Right hindlimb (tissue), 1 donor: ENCODE measurements at regions not wholly inside any gene's neighbourhood (a gene's known extent, or its start where the extent isn't known, plus 50 kb on each side); places are given as distances from the start of the nearest gene placed in this dataset.
"Not testable (repeated sequence)": the region's sequence is repeated elsewhere in the genome, so short reads cannot be mapped to it uniquely, and the experiment has no call there.

Source experiments
- DNase-seq: peaks from one replicate; pipeline ENCODE4 v3.0.0-alpha.2; 2018

DNA sequence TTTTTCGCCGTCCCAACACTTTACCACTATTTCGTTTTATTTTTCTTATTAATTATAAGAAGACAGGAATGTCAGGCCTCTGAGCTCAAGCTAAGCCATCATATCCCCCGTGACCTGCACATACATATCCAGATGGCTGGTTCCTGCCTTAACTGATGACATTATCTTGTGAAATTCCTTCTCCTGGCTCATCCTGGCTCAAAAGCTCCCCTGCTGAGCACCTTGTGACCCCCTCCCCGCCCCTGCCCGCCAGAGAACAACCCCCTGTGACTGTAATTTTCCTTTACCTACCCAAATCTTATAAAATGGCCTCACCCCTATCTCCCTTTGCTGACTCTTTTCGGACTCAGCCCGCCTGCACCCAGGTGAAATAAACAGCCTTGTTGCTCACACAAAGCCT lies 978.9 kb downstream of the EPHA3 start:
- DNase-seq: not testable (repeated sequence)

DNA sequence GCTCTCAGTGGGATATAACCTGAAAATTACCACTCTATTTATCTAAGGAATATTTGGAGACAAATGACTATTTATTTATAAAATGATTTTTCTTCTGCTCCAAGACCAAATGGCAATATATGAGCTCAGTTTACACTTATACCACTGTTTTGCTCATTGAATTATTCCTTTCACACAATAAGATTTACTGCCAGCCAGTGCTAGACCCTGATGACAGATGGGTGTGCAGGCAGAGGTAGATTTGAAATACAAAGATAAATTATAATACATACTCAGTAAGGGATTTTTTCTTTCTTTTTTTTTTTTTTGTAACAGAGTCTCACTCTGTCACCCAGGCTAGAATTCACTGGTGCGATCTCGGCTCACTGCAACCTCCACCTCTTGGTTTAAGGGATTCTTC lies 980.3 kb downstream of the EPHA3 start:
- no peak for DNase-seq

DNA sequence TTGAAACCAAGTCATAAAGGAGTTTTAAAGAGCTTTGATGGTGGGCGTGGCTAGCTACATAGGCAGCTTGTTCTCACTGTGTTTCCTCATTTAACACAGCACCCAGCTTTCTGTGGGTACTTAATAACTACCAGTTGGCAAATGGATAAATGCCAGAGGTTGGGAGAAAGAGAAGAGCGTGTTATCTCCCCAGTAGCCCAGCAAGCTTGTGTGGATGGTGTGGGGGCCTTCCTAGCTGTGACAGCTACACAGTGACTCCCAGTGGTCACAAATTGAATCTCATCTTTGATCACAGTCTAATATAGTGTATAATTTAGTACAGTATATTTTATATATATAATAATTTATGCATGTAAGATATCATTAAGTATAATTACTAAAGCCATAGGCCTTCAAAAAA lies 984.1 kb downstream of the EPHA3 start:
- peak; percentile 61 for DNase-seq

DNA sequence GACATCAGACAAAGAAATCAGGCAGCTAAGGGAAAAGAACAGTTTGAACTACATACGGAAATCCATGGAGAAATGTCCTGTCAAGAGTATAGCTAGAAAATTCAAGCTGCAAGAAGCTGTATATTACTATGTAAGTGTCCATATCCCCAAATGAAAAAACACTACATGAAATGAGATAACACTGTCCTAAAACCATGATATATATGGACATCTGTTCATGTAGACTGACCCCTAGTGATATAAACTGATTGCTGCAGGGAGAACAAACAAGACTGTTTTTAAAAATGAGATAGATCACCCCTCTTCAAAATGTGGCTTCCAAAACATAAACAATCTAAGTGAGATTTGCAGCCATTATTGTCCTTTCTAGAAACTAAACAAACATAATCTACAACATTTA lies 985.6 kb downstream of the EPHA3 start:
- DNase-seq: no peak

DNA sequence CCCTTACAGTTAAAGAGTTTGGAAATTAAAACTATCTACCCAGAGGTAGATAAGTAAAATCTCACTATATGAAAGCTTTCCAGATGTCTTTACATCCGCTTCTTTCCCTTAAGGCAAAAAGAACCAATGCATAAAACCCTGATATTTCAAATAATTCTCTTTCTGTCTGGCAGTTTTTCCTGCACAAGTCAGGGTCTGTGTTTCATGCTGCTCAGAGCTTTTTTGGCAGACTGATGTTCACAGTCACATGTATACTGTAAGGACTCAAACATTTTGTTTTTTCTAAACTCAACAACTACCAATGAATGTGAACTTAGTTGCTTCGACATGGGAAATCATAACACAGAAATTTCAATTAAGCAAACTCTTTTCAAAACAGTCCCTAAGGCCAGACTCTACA lies 988.4 kb downstream of the EPHA3 start:
- DNase-seq: no peak

DNA sequence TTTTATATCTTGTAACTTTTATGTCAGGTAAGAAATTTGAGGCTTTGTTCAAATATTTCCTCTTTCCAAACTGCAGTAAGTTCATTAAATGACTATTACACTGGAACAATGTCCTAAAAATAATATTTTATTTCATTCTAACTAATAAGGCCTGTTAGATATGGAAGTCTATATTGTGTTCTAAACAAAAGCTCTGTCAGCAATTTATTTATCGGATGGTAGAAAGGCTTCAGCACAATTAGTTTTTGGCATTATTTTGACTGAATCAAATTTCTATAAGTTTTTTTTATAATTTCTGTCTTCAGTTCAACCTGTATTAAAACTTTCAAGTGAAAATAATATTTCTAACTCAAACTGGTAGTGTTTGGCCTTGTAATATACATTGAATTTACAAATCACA lies 992.1 kb downstream of the EPHA3 start:
- DNase-seq: no peak

DNA sequence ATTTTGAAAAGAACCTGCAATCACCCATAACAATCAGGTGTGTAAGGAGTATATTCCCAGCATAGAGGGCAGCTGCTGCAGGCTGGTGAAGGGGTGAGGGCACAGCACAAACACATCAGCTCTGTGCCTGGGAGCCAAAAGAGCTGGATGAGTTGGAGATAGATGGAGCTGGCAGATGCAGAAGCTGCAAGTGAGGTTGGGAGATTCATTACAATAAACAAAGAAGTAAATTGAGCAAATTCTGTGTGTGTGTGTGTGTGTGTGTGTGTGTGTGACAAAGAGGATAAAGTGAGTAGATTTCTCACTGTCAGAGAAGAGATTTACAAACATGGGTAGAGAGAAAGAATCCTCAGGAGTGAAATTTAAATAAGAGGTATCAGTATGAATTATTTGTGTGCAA lies 994.7 kb downstream of the EPHA3 start:
- DNase-seq: no peak

DNA sequence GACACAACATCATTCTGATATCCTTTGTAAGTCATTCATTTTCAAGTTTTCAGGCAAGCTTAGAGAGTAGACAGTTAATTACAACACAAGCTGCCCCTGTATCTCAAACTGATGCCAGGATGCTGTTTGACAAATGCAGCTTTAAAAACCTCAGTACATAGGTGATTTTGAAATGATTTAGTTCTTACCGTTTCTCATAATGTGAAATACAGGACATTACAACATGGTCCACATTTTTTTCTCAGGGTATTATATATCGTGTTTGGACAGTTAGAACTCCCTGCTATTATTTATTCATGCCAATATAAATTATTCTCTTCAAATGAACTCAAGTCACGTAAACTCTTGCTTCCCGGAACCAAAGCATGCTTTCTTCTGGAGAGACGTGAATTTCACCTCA lies 1013.9 kb downstream of the EPHA3 start:
- DNase-seq: no peak

DNA sequence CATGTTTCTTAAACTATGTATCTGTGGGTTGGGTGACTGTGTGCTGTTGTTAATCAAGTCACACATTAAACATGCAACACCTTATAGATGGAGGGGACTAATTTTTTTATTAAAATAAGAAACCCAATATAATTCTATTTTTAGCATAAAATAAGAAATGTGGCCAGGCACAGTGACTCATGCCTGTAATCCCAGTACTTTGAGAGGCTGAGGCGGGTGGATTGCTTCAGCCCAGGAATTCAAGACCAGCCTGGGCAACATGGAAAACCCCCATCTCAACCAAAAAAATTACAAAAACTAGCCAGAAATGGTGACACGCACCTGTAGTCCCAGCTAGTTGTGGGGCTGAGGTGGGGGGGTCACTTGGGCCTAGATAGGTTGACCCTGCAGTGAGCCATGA lies 1021.0 kb downstream of the EPHA3 start:
- DNase-seq: no peak

DNA sequence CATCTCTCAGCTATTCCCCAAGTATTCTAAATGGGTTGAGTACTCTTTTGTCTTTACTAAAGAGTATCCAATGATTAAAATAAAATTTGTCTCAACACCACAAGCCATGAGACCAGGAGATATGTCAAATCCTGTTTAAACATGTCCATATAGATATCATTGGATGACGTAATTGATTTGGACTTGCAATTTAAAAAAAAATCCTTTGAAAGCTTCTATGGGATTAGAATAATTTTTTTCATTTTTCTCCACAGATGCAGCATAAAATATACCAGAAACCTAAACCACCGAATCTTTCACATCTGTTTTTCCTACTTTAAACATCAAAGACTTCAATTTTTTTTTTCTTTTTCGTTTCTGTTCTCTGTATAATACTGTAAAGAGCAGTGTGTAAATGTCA lies 1022.3 kb downstream of the EPHA3 start:
- no peak for DNase-seq

DNA sequence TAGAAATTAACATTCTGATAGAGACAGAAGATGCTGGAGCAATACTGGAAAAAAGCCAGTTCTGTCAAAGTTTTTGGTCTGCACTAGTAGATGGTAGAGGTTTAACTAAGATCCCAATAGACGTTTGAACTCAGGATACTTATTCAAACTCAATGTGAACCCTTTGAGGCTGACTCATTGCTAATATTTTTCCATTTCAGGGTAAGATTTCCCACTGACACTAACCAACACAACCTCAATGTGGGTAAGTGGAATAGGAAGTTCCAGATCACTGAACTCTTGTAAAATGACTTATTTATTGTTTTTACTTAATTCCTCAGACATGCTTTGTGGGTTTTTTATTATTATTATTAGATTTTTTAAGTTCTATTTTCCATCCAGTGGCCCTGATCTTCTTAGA lies 1024.8 kb downstream of the EPHA3 start:
- DNase-seq: no peak

DNA sequence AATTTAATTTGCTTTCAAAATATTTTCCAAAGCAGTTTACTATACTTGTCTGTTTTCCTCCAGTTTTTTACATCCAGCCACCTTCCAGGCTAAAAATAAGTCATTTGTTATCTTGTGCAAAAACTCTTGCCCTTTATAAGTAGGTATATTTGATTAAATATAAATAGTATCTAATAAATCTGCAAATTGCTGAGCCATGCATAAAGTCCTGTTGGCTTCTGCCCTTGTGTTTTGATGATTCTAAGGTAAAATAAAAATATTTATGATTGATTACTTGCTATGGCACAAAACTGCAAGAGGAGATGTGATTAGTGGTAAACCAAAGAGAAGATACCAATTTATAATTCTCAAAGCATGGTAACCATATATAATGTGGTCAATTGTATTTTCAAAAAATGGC lies 1026.7 kb downstream of the EPHA3 start:
- no peak for DNase-seq

DNA sequence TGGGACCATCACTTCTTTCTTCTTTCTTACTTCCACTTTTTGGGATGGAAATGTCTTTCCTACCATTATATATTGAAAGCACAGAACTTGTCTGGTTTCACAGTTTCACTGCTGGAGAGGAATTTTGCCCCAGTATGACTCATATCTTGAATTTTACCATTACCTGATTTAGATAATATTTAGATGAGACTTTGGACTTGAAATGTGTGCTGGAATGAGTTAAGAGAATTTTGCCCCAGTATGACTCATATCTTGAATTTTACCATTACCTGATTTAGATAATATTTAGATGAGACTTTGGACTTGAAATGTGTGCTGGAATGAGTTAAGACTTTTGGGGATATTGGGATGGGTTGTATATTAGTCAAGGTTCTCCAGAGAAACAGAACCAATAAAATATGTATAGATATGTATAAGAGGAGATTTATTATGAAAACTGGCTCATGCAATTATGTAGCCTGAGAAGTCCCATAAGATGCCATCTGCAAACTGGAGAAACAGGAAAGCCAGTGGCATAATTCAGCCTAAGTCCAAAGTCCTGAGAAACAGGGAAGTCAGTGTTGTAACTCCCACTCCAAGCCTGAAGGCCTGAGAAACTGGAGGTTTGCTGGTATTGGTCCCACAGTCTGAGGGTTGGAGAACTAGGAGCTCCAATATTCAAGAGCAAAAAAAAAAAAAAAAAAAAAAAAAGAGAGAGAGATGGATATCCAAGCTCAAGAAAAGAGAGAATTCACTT lies 1029.2 kb downstream of the EPHA3 start:
- DNase-seq: no peak

DNA sequence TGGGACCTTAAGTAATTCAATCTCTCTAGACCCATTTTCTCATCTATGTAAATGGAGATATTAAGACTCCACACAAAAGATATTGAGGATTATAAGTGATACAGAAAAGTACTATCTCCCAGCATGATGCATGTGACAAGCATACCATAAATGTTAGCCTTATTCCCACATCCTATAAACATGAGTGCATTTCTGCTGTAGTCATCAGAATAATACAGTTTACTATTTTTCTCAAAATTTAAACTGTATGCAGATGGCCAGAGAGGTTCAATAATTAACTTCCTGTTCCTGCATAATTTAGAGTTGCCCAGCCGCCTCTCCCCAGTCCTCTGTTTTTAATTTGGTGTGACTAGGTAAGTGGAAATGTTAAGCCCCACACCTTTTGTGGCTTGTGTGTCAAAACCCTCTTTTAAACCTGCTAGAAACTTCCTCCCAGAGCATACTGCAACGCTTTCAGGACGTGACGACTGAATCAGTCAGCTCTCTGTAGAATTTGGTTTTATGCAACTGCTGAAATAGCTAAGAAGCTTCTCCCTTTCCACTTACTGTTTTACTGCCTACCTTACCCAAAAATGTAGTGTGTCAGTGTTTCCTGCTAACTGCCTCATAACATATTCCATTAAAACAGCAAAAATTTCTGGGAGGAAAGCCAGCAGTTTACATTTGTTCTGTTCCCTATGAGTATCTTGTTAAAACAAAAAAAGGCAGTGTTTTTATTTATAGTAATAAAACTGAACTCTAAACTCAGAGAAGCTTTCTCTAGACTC lies 1037.9 kb downstream of the EPHA3 start:
- DNase-seq: peak; percentile 22

DNA sequence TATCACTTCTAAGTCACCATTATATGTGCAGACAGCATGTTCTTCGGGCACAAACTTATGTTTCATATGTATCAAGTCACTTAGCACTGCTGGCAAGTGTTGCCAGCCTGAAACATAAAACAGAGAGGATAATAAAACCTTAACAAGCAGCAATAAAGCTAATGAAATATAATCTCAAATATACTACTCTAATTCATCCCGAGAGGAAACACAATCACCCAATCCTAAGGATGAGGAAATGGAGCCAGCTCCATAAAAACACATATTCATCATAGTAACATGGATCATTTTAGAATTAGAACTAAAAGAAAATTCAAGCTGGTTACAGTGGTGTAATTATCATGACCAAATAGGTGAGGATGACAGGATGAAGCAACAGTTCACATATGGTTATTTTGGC lies 1072.7 kb downstream of the EPHA3 start:
- DNase-seq: no peak

DNA sequence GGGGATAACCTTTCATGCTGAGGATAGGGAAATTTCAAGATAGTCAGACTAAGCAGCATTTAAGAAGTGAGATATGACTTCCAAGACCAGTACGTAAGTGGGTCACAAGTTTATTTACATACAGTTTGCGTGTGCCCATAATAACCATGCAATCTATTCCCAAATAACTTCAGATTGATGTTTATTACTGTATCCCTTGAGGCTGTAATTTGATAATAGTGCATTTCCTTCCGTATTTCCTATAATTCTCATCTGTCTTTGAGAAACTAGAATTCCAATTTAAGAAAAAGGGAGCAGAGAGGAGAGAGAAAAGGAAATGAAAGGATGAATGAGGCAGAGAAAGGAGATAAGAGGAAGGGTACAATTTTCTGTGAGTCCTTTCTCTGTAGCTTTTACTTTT lies 1073.1 kb downstream of the EPHA3 start:
- no peak for DNase-seq

DNA sequence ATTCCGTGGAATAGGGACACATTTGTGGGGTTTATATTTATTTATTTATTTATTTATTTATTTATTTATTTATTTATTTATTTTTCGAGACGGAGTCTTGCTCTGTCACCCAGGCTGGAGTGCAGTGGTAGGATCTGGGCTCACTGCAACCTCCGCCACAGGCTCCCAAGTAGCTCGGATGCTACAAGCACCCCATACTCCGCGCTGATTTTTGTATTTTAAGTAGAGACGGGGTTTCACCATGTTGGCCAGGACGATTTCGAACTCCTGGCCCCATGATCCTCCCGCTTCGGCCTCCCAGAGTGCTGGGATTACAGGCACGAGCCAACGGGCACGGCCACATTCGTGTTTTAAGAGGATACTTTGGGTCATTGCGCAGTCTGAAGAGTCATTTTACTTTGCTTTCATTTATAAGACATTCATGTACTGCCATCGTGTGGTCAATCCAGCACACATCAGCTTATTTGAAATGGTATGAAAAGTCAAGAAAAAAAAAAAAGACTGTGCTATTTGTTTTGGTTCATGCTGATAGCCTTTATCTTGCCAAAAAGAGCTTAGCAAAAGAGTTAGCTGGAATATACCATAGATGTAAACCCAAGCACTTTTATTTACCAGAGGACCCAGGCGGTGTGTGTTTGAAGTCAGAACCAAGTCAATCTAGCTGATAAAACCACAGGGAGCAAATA lies 1075.0 kb downstream of the EPHA3 start:
- peak; percentile 35 for DNase-seq

DNA sequence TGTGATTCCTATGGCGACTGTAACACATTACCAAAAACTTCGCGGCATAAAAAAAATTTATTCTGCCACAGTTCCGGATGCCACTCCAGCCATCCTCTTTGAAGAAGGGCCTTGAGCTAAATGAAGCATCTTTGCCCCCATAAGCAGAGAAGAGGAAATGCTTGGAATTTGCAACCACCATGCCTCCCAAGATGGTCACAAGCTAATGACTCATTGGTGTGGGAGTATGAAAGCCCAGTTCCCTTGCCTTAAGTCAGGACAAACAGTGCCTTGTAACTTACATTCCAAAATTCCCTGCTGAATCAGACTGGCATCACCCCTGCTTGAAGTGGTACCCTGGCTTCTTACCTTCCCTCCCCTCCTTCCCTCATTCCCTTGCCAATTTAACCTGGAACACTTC lies 1077.4 kb downstream of the EPHA3 start:
- DNase-seq: no peak

DNA sequence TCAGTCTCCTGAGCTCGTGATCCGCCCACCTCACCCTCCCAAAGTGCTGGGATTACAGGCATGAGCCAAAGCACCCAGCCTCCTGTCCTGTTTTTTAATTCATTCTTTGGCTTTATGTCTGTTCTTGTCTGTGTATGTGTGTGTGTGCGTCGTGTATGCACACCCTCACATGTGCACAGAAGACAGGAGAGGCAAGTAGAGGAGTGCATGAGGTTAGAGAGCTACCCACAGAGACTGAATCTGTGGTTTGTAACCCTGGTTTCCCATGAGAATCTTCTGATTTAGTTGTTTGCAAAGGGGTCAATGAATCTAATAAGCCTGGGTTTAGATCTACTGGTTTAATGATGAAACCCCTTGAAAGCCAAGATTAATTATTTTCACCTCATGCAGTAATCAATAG lies 1090.0 kb downstream of the EPHA3 start:
- DNase-seq: not testable (repeated sequence)

DNA sequence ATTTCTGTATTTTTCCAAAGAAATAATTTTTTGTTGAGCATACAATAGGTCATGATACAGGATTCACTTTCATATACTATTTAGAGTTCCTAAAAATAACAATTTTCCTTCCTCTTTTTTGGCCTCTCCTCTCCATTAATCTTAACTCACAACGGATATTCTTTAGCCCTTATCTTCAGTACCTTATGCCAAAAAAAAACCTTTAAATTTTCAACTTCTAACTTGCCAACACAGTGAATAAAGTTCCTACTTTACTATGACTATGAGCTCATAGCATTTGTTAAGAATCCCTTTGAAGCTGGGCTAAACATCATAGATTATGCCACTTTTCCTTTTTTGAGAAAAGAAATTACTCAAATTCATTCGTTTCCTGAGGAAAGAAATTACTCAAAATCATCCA lies 1095.5 kb downstream of the EPHA3 start:
- DNase-seq: not testable (repeated sequence)

DNA sequence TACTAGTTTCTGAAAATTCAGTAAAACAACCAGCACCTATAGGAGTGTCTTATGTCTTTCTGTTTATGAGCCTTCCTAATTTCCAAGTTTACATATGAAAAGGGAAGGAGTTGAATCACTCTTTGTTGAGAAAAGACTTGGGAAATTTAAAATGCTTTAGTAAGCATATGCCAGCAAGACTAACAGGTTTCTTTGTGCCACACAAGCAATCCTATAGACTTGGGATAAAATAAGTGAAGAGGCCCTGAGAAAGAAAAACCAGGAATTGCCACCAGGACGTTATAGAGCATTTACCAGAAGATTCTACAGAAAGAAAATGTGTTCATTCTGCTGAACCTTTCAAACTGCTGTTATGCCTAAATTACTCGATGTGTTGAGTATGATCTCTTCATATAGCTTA lies 1099.1 kb downstream of the EPHA3 start:
- not testable (repeated sequence) for DNase-seq

DNA sequence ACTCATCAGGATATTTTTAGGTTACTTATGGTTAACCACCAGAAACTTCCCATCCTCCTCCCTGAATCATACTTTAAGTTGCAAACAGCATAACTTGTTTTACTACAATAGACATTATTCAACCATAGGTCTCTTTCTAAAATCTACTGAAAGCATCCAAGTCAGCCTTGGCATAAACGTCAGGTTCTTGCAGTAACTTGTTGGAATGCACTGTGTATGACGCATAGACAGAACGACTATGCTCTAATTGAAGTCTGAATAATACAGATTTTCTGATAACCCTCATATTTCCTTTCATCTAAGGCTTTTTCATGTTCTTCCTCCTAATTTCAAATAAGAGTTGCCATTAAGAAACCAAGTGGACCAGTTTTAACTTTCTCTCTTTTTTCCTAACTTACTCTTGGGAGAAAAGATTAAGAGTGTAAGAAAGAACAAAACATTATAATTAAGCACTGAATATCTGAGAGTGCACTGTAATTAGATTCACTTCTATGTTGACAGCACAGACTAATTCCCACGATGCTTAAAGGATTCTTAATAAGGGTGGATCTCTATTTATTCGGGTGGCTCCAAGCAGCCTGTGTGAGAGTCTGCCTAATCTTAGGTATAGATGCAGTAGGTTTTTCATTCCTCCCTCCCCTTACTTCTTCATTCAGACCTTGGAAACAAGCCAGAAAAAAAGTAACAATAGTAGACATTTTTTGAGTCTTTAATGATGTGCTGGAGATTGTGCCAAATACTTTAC lies 1100.1 kb downstream of the EPHA3 start:
- DNase-seq: not testable (repeated sequence)

DNA sequence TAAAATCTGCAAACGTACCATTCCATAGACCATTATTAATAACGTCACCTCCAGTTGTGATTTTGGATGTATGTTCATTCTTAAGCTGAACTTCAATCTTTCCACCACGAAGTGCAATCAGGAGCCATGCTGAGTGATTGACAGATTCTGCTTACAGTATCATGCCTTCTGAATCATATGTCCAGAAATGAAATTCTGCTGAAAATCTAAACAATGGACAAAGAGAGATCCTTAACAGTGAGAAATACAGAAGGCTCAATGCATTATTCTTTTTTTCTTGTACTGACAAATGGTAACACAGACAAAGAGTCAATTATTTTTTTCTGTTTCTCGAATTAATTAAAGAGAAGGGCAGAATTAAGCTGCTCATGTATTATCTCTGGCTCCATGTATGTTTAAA lies 1114.5 kb downstream of the EPHA3 start:
- DNase-seq: no peak
